Glomerular visceral epithelial cell (primary cell): ENCODE measurements at regions not wholly inside any gene's neighbourhood (a gene's known extent, or its start where the extent isn't known, plus 50 kb on each side); places are given as distances from the start of the nearest gene placed in this dataset.
"Not testable (repeated sequence)": the region's sequence is repeated elsewhere in the genome, so short reads cannot be mapped to it uniquely, and the experiment has no call there.

Experiments used
- DNase-seq: peaks from one replicate; pipeline ENCODE4 v3.0.0-alpha.2; 2016; ENCODE audit errors: extremely low spot score

DNA sequence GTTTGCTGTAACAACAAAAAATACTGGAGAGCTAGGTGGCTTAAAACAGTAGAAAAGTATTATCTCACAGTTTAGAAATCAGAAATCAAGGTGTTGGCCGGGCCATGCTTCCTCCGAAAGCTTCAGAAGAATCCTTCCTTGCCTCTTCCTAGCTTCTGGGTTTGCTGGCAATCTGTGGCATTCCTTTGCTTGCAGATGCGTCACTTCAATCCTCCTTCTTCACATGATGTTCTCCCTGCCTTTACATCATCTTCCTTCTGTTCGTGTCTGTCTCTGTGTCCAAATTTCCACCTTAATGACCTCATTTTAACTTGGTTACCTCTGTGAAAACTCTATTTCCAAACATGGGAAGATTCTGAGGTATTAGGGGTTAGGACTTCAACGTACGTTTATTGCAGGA lies 90.4 kb upstream of the CHD1 start:
- DNase-seq: no peak

DNA sequence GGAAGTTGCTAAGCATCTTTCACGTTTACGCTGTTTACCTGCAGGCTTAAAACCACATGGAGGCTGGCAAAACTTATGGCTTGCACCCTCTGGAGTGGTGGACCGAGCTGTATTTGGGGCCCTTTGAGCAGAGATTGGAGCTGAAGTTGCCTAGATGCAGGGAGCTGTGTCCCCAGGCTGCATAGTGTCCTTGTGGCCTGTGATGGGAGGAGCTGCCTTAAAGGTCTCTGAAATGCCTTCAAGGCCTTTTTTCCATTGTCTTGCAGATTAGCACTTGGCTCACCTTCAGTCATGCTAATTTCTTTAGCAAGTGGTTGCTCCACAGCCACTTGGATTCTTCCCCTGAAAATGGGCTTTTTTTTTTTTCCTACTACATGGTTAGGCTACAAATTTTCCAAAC lies 81.5 kb upstream of the CHD1 start:
- DNase-seq: no peak

DNA sequence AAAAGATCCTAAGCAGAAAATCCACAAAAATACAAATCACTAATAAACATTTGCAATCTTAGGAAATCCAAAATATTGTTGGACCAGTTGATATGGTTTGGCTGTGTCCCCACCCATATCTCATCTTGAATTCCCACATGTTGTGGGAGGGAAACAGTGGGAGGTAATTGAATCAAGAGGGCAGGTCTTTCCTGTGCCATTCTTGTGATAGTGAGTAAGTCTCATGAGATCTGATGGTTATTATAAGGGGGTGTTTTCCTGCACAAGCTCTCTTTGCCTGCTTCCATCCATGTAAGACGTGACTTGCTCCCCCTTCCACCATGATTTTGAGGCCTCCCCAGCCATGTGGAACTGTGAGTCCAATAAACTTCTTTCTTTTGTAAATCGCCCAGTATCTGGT lies 79.2 kb upstream of the CHD1 start:
- DNase-seq: not testable (repeated sequence)

DNA sequence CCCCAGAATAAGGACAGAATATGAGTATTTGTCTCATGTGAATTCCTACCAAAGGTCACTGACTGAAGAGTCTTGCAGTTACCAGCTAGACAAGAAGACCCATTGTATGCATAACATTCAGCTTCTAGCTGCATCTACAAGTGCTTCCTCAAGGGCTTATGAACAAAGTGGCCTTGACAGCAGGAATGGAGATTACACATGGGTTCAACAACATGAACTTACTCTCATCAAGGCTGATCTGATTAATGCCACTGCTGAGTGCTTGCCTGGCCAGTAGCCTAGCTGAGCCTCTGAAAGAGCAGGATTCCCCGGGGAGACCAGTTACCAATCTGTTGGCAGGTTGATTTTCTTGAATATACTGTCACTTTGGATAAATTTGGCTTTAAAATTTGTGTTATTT lies 76.7 kb upstream of the CHD1 start:
- DNase-seq: no peak

DNA sequence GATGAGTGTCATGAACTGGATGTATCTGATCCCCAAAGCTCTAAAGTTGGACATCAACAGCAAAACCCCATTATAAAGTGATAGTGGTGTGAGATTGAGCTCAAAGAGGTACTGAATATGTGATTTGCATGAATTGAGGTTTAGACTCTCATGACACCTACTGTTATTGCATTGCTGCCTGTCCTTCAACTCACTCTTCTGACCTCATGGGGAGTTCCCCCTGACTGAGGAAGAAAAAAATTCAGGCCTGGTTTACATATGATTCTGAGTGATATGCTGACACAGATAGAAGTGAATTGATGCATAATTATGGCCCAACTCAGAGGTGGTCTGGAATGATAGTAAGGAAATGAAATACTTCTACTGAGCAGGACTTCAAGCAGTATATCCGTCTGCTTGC lies 76.2 kb upstream of the CHD1 start:
- DNase-seq: peak; percentile 30

DNA sequence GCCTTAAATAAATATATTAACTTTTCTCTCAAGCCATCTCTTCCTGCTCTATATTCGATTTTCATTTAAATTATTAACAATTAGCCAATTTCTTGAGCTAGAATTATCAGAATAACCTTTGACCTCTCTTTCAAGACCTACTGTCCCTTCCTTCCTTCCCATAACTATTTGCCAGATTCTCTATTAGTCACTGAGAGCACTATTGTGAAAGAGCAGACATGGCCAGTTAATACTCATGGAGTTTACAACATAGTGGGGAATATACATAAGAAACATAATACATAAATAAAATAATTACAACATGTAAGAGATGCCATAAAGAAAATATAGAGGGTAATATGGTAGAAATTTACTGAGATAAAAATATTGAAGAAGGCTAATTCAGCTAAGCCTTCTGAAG lies 72.1 kb upstream of the CHD1 start:
- DNase-seq: no peak

DNA sequence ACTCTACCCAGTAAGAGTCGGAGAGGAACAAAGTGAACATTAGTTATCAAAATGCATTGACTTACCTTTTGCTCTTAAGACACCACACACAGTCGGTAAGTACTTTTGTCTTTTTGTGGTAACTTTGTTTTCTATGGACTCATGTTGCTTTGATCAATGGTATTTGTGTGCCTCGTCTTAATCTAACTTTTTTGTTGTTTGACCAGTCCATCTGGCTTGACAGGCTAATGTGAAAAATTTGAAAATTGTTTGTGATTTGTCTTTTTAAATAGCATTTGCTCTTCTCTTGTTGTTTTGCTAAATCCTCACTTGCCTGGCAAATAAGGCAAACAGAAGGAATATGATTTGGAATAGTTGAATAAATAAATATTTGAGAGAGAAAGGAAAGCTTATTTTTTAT lies 71.4 kb upstream of the CHD1 start:
- DNase-seq: no peak

DNA sequence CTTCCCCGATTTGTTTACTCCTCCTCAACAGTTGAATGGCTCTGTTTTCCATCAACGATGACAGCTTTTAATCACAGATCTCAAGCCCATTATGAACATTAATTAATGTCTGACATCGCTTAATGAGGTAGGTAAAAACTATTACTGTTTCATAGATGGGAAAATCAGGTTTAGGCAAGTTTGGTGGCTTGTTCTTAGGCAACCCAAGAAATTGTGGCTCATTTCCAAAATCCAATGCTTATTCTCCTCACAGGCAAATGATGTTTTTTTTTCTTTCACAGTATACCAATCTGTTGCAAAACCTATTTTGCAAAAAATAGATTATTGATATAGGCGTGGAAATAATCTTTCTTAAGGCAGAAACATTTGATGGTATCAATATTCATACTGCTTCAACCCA lies 70.8 kb upstream of the CHD1 start:
- no peak for DNase-seq

DNA sequence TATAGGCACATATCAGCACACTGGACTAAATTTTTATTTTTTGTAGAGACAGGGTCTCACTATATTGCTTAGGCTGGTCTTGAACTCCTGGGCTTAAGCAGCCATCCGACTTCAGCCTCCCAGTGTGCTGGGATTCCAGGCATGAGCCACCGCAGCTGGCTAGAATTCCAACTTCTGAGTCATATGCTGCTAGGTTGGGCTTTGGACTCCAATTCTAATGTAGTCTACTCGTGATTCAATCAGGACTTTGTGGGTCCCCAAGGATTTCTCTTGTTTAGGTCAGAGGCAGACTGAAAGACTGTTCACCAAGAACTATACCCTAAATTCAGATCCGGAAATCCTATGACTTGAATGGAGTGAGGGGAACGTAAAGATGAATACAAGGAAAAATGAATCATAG lies 68.2 kb upstream of the CHD1 start:
- no peak for DNase-seq

DNA sequence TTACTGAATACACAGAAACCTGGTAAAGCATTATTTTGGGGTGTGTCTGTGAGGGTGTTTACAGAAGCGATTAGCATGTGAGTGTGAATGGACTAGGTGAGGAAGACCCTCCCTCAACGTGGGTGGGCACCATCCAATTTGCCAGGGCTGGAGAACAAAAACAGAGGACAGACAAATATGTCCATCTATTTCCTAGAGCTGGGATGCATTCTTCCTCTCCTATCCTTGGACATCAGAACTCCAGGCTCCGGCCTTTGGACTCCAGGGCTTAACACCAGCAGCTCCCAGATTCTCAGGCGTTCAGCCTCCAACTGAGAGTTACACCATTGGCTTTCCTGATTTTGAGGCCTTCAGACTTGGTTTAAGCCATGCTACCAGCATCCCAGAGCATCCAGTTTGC lies 65.8 kb upstream of the CHD1 start:
- no peak for DNase-seq

DNA sequence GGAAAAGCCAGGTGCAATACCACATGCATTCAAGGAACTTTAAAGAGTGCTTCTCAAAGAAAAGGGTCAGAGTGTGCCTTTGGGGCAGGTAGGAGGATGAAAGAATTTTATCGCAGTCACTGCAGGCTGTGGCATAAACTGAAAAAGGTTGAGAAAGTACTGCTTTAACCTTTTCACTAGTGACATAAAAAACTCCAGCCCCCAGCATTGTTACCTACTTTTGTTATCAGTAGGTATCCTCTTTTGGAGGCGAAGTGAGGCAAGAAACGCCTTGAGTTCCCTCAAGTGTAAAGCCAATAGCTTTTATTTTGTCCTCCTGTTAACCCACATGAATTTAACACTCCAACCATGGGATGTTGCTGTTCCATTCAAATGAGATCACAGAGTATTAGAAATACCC lies 64.7 kb upstream of the CHD1 start:
- DNase-seq: no peak

DNA sequence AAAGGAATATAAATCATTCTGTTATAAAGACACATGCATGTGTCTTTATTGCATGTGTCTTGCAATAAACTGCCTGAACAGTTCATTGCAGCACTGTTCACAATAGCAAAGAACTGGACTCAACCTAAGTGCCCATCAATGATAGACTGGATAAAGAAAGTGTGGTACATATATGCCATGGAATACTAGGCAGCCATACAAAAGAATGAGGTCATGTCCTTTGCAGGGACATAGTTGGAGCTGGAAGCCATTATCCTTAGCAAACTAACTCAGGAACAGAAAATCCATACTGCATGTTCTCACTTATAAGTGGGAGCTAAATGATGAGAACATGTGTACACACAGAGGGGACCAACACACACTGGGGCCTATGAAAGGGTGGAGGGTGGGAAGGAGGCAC lies 63.7 kb upstream of the CHD1 start:
- no peak for DNase-seq

DNA sequence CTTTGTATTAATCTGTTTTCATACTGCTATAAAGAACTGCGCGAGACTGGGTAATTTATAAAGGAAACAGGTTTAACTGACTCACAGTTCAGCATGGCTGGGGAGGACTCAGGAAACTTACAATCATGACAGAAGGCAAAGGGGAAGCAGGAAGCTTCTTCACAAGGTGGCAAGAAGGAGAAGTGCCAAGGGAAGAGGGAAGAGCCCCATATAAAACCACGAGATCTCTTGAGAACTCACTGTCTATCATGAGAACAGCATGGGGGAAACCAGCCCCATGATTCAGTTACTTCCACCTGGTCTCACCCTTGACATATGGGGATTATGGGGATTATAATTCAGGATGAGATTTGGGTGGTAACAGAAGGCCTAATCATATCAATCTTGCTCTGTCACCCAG lies 60.9 kb upstream of the CHD1 start:
- DNase-seq: no peak

DNA sequence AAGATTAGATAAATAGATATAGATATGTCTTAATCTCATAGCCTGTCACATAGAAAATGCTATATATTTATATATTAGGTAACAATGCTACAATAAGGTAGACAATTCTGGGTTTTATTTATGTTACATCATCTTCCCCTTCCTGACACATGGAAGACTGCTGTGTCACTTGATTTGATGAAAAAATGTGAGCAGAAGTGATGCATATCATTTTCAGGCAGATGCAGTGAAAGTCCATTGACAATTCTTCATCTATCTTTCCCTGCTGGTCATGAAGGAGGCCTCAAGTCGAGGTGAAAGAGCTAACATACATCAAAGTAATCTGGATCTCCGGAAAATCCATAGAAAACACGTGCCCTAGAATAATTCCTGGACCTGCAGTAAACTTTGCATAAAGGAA lies 57.8 kb upstream of the CHD1 start:
- DNase-seq: no peak

DNA sequence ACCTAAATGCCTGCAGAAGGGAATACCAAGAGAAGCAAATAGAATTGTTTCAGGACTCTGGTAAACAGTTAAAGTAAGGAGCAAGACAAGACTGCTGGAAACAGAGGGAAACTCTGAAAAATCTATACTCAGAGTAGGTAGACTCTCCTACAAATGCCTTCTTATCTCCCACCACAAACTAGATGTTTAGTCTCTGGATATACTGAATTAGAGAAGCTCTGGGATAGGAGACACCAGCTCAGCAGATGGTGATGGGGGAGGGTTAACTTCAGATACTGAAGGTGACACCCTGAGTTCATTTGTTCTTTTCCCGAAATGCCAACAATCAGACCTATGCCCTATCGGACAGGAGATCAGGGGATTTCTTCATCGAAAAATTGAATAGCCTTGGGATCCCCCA lies 54.1 kb upstream of the CHD1 start:
- DNase-seq: no peak
